ENCODE measurements at regions not wholly inside any gene's neighbourhood (a gene's known extent, or its start where the extent isn't known, plus 50 kb on each side); places are given as distances from the start of the nearest gene placed in this dataset.
"Not testable (repeated sequence)": the region's sequence is repeated elsewhere in the genome, so short reads cannot be mapped to it uniquely, and the experiment has no call there.

DNA sequence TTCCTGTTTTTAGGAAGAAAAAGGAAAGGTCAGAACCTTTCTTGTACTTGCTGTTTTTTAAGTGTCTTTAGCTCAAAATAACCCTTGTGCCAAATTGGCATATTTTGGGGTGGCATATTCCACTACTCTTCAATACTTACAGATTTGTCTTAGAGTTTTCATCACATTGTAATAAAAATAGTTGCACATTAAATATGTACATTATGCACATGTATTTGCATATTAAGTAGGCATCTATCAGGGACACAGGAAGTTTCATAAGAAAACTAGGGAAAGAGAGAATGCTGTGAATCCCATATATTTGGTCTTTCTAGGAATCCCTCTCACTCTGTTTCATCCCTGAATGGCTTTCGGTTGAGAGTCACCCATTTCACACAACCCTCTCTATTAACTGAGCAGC, 139.6 kb downstream of the LARP7 start:
- no peak for DNase-seq

DNA sequence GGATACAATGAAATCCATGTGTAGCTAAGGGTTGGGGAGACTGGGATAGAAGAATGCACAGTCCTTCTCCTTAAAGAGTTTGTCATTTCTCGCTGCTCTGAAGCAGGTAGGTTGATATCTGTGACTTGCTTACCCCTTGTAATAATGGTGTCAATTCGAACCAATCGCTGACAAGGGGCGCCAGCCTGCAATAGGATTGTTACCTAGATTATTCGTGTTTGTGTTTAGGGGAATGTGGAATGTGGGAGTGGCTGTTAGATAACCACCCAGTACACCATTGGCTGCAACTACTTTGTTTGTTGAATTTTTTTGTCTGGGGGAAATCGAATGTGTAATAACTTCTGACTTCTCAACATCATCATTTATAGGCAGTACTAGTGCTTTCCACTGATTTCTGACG, 141.6 kb downstream of the LARP7 start:
- no peak for DNase-seq

DNA sequence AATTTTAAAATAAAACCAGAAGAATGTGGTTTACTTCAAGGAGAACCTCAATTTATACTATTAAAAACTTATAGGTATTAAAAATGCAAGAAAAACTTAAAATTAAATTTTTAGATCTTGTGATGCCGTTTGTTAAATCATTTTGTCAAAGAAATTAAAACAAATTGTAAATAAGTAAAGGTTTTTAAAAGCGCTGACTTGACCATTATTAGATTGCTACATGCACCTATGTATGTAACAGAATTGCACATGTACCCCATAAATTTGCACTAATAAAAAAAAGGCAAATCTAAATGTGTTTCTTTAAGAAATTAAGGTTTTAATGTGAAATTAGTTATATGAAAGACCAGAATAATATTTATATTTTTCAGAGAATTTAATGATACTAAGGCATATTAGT, 156.1 kb downstream of the LARP7 start:
- no peak for DNase-seq

DNA sequence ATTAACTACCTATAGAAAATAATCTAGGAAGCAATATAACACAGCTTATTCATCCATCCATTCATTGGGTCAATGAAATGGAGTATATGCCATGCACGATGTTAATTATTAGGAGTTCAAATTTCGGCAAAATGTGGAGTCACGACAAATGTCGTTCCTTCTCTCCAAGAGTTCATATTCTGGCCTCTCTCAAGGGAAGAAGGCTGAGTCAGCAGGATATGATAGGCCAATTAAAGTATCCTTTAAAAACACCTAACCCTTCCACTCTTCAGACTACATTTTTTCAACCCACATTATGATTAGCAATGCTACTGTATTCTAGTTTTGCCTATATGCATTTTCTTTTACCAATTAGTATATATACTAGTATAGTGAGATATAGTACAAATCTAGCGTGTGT, 163.1 kb downstream of the LARP7 start:
- no peak for DNase-seq

DNA sequence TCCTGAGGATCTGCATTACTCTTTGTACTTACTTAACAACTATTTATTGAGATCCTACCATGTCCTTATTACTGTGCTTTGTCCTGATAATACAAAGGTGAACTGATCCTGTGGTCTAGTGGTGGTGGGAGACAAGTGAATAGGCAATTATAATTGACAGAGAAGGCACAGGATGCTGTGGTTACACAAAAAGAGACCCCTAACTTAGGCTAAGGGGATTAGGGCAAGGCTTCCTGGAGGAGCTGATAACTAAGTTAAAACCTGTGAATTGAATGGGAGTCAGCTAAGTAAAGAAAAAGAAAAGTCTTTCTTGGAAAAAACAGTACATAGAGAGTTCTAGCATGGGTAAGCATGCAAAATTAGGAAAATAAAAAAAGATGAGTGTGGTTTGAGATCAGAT, 164.4 kb downstream of the LARP7 start:
- no peak for DNase-seq

DNA sequence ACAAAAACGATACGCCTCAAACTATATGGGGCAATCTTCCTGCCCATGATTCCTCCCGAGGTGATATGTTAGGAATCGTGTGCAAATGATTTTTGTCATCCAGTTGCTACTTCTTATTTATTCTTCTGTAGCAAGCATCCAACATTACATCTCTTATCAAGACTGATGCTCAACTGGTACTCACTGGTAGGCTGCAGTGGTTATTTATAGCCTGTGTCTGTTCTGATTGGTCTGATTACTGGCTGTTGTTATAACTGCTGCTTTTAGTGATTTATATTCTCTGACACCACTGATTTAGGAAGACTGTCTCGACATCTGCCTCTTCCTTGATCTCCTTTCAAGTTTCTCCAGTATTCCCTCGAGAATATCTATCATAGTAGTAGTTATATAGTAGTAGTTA, 165.8 kb downstream of the LARP7 start:
- DNase-seq = no peak

DNA sequence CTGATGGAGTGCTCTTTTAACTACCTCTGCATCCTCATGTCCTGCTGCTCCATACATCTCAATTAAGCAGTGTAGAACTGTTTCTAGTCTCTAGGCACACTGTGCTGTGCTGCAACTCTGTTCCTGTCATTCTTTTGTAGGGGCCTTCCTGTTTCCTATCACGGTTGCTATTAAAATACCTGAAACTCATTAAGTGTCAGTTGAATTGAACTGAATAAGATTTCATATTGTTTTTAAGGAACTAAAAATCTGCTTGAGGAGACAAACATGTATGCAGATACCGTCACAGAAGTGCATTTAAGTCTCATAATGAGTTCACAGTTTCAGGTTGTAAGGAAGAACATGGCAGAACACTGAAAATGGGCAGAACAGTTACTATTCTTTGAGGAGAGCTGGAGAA, 170.1 kb downstream of the LARP7 start:
- DNase-seq = no peak

DNA sequence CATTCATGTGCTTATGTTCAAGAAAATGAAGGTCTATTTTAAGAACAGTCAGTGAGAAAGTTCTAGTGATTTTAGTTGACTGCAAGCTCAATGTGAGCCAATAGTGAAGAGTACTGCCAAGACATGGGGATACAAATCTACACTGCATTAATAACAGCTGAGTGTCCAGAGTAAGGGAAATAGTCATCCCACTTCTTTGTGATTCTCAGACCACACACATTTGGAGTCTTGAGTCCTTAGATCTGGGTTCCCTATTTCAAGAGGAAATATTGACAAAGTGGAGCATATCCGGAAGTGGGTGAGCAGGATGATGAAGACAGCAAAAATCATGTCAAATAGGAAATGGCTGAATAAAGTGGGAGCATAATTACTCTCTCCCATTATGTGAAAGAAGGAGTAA, 171.1 kb downstream of the LARP7 start:
- no peak for DNase-seq

DNA sequence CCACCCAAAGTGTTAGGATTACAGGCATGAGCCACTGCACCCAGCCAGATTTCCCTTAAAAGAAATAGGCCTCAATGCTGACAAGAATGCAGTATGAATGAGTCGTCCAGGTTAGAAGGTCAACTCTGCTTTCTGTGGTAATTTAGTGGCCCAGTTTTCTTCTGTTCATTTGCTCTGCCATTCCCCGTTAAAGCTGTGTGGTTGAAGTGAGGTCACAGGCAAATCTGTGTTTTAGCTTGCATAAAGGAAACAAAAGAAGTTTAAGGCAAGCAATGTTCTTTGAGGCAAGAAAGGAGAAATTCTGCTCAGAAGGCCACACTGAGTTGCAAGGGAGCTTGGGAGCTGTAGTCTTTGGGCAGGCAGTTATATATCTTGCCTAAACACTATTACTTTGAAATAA, 176.8 kb downstream of the LARP7 start:
- DNase-seq = no peak

DNA sequence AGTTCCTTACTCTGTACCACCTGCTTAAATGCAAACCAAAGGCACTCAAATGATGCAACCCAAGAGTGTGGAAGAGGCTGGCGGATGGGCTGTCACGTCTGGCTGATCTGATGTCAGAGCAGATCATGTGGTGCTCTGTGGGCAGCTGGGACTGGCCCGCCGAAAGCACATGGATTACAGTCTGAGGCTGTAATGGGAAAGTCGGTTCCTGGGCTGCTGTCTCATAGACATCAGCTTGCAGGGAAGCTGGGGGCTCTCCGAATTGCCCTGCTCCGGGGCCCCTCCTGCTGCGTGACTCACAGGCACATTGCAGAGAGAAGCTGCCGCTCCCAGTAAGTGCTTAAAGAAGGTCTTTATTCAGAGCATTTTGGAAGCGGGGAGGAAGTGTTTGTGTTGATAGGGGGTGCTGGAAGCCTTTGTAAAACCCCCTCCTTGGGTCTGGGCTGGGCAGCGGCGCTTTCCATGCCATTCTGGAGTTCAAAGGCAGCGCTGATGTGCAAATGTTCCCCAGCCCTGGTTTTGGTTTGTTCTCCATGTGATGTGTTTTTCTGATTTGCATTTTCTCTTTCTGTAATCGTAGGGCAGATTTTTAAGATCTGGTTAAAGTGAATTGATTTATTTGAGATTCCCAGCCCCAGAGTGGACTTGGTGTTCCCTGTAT, 181.1 kb downstream of the LARP7 start:
- DNase-seq = no peak

DNA sequence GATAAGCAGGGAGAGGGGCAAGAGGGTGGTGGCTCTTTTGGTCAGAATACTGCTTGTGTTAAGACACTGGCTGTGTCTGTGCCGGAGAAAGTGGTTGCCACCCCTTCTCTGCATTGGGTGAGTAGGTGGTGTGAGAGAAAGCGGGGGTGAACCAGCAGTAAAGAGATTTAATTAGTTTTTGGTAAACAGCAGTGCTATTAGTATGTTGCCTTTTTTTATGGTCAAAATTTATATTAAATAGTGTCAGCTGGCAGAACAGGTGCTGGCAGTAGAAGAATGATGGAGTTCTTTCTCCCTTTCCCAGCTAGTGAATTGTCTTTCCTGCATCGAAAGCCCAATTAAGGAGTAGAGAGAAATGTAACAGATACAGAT, 181.6 kb downstream of the LARP7 start:
- no peak for DNase-seq

DNA sequence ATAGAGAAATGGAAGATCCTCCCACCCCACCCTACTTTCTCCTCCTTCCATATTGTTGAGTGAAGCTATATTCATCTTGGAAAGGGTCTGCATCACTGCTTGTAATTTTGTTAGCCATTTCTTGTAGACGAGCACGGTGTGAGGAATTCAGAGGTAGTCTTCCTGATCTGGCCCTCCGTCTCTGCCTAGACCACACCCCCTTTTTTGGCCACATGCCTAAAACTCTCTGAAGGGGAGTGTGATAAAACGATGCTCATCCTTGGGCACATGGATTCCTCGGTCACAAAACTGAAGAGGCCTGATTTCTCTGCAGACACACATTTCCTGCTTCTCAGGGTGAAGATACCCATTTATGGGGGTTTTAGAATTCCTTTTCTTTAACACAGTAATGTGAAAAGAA, 182.8 kb downstream of the LARP7 start:
- DNase-seq = no peak

DNA sequence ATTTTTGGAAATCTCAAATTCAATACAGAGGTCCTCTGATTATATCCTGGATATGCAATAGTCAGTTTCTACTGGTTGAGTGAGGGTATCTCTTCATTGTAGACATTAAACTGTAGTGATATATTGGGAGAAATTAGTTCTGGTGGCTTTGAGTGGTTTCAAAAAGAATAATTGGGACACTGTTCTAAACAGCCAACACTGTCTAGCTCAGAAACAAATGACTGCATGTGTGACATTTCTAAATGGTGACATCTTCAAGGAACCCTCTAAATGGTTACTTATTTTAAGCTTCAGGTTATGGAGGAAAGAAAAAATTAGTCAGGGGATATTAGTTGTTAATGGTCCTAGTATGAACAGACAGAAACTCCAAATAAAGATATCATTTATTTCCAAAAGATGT, 186.2 kb downstream of the LARP7 start:
- DNase-seq = no peak

DNA sequence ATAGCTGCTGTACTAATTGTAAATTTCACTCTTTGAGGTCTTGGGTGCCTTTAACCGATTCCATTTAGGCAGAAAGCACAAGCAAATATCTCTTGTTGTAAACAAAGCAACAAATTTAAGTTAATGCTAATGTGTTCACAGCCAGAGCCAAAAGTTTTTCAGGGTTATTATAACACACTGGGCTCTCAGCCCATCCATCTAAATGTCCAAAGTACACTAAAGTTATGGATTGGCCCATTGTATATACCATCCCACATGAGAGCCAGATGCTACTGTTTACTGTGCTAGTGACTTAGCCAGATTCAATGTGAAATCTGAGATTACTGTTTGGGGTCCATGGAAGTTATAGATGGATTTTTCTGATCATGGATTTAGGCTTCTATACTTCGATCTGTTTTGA, 186.7 kb downstream of the LARP7 start:
- DNase-seq = no peak

DNA sequence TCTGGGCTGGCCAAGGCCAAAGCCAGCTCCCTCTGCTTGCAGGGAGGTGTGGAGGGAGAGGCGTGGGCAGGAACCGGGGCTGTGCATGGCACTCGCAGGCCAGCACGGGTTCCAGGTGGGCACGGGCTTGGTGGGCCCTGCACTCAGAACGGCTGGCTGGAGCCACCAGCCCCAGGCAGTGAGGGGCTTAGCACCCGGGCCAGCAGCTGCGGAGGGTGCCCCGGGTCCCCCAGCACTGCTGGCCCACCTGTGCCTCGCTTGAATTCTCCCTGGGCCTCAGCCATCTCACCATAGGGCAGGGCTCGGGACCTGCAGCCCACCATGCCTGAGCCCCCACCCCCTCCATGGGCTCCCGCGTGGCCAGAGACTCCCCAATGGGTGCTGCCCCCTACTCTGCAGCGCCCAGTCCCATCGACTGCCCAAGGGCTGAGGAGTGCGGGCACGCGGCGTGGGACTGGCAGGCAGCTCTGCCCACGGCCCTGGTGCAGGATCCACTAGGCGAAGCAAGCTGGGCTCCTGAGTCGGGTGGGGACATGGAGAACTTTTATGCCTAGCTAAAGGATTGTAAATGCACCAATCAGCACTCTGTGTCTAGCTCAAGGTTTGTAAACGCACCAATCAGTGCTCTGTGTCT, 193.9 kb downstream of the LARP7 start:
- DNase-seq = no peak

DNA sequence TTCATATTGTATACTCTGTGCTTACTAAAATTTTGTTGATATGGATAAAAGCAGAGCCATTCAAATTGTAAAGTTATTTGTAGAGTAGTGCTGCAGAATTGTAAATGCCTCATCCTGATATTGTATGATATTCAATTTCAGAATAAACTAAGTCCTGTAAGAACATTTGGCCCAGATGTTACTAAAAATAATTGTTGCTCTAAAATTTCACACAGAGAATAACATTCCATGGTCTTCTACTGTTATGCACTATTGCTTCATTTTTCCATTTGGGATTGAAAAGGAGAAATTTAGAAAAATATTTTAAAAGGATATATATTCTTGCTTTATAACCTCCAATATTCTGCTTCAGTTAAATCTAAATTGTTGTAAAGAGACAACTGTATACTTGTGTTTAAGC, 195.6 kb downstream of the LARP7 start:
- no peak for DNase-seq

DNA sequence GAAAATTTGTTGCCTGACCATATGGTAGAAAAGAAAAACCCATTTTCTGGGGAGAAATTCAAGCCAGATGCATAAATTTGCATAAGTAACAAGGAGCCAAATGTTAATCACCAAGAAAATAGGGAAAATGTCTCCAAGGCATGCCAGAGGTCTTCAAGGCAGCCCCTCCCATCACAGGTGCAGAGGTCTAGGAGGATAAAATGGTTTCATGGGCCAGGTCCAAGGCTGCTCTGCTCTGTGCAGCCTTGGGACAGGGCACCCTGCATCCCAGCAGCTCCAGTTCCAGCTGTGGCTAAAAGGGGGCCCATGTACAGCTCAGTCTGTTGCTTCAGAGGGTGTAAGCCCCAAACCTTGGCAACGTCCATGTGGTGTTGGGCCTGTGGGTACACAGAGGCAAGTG, 200.0 kb downstream of the LARP7 start:
- DNase-seq = no peak

DNA sequence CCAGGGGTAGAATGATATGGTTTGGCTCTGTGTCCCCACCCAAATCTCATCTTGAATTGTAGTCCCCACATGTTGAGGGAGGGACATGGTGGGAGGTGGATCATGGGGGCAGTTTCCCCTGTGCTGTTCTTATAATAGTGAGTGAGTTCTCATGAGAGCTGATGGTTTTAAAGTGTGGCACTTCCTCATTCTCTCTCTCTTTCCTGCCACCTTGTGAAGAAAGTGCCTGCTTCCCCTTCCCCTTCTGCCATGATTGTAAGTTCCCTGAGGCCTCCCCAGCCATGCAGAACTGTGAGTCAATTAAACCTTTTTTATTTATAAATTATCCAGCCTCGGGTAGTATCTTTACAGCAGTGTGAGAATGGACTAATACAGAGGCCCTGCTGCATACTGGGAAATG, 201.1 kb downstream of the LARP7 start:
- not testable (repeated sequence) for DNase-seq

DNA sequence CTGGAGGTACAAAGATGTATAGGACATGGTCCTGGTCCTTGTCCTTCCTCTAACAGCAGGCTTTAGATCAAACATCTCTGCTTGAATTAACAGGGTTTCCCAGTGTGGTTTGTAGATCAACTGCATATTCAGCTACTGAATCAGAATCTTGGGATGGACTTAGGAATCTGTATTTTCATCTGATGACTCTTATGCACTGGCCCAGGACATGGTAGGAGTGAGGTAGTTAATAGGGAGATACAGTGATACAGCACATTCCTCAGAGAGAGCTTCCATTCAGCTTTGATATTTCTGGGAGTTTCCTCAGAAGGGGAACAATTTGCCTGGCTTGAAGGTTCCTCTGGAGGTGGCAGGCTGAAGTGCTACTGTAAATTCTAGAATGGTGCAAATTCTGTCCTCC, 203.1 kb downstream of the LARP7 start:
- no peak for DNase-seq

DNA sequence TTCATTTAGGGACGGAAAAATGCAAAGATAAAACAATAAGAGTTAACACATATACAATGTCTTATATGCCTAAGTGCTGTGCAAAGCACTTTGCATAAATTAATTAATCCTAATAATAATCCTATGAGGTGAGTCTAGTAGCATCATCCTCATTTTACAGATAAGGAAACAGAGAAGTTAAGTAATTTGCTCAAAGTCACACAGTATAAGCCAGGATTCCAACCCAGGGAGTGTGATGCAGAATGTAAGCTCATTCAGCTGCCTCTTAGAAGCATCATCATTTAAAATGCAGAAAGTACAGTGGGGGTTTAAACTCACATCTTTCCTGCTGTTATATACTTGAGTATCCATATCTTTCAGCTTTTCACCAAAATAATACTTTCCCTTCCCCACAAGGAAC, 203.7 kb downstream of the LARP7 start:
- no peak for DNase-seq

DNA sequence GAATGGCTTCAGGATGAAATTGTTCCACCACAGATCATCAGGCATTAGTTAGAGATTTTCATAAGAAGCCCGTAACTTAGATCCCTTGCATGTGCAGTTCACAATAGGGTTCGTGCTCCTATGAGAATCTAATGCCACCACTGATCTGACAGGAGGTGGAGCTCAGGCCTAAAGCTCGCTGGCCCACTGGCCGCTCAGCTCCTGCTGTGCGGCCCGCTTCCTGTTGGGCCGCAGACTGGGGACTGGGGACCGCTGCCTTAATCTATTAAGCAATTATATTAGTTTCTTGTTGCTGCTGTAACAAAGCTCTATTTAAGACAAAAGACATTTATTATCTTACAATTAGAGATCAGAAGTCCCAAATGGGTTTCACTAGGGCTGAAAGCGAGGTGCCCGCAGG, 205.6 kb downstream of the LARP7 start:
- no peak for DNase-seq

DNA sequence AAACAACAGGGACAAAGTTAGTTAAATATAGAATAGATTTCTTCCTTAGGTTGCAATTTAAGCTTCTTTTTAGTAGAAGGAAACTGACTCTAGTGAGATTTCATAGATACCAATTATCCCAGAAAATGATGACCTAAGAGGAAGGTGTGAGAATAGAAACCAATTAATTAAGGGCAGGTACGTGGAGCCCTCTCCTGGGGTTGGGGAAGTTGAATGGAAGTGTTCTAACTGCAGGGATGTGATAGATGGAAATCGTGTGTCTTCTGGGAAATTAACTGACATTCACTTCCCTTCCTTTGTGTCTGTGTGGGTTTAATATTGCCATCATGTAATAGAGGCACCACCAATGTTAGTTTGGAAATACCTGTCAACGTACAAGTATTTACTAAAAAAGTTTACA, 204.1 kb upstream of the ANK2 start:
- no peak for DNase-seq

DNA sequence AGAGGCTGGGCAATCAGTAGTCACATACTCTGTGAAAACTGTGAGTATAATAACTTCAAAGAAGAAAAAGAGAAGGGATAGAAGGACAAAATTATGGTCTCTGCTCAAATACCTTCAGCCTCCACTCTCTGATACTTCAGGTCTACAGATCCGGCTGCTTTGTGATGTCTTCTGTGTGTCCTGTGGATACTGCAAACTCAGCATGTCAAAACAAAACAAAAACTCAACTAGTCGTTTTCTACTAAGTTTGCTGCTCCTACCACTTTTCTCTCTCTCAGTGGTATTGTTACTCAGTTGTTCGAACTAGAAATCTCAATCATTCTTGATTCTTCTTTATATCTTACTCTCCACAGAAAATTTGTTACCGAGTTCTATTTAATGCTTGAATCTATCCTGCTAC, 202.4 kb upstream of the ANK2 start:
- DNase-seq = no peak

DNA sequence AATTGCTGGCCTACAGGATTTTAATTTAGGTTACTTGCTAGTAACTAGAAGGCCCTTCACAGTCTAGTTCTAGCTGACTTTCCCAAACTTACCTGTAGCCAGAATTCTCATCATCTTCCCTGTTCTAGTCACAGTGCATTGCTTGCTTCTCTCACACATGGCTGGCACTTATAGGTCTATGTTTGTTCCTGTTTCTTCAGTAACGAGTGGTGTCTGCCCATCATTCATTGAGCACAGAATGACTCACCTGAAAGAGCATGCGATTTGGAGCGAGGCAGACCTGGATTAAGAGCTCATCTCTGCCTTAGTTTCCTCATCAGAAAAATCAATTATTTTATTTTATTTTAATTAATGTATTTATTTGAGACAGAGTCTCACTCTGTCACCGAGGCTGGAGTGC, 201.7 kb upstream of the ANK2 start:
- DNase-seq = no peak

DNA sequence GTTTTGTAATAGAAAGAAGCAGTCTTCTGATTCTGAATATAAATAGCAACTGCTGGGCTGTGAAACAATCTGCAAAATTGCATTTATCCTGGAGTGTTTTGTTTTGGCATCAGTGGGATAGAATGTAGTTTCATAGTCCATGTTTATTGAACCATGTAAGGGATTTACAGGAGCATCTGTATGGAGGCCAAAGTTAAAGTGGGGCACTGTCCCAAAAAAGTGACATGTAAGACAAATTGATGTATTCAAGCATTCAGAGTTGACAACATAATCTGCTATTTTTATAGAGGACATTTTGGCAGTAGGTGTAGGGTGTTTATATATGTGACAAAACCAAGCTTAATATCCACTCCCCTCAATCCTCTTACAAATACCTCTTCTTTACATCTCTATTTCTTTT, 200.5 kb upstream of the ANK2 start:
- DNase-seq = no peak

DNA sequence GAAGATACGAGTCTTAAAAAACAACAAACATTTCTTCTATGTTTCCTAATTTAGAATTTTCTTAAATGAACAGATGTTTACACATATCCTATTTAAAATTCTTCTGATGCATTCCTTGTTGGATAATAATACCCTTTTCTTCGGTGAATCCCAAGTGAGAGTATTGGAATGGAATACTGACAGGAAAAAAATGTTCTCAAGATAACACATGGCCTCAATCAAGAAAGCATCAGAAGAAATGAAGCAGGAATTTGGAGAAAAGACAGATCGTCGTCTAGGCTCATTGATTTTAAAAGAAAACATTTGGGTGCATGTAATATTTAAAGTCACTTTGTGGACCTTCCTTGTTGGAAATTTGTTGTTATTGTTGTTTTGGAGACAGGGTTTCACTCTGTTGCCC, 196.9 kb upstream of the ANK2 start:
- DNase-seq = no peak
